HepG2 (cell line): ENCODE measurements at regions not wholly inside any gene's neighbourhood (a gene's known extent, or its start where the extent isn't known, plus 50 kb on each side); places are given as distances from the start of the nearest gene placed in this dataset.

ENCODE experiments used
- AKAP8 ChIP-seq: sonication (generic); formaldehyde crosslinking; IDR thresholded peaks from 2 replicates; pipeline ENCODE4 v1.5.1; 2020; ENCODE audit warnings: mild to moderate bottlenecking, missing genetic modification reagents
- ATRX ChIP-seq: sonication (generic); formaldehyde crosslinking; IDR thresholded peaks from 2 replicates; pipeline ENCODE4 v1.4.0; 2020; ENCODE audit warnings: missing genetic modification reagents, borderline replicate concordance
- ELF3 ChIP-seq: IDR thresholded peaks from 2 replicates; pipeline ENCODE4 v1.6.1; 2016; ENCODE audit warnings: missing genetic modification reagents, missing compliant biosample characterization
- FOXO1 ChIP-seq: sonication (generic); formaldehyde crosslinking; IDR thresholded peaks from 2 replicates; pipeline ENCODE4 v1.4.0; 2020; ENCODE audit warnings: missing genetic modification reagents
- HOXA3 ChIP-seq: sonication (generic); formaldehyde crosslinking; IDR thresholded peaks from 2 replicates; pipeline ENCODE4 v1.5.0; 2020; ENCODE audit warnings: missing genetic modification reagents
- KLF9 ChIP-seq: IDR thresholded peaks from 2 replicates; pipeline ENCODE4 v1.6.1; 2016; ENCODE audit warnings: low read depth
- MTF1 ChIP-seq: sonication (generic); formaldehyde crosslinking; IDR thresholded peaks from 2 replicates; pipeline ENCODE4 v1.5.0; 2020; ENCODE audit warnings: missing genetic modification reagents
- NR2C2 ChIP-seq: sonication (generic); formaldehyde crosslinking; IDR thresholded peaks from 2 replicates; pipeline ENCODE4 v1.4.0; 2020; ENCODE audit warnings: missing genetic modification reagents, mild to moderate bottlenecking, moderate library complexity, borderline replicate concordance
- SMARCE1 ChIP-seq: fragments of 450-650 bp; IDR thresholded peaks from 2 replicates; pipeline ENCODE4 v1.6.1; 2017; ENCODE audit warnings: borderline replicate concordance
- TMF1 ChIP-seq: sonication (generic); formaldehyde crosslinking; IDR thresholded peaks from 2 replicates; pipeline ENCODE4 v1.8.1; 2022; ENCODE audit warnings: low read depth, missing genetic modification reagents
- YY1 ChIP-seq: IDR thresholded peaks from 2 replicates; pipeline ENCODE4 v1.6.1; 2011; ENCODE audit warnings: low read length, low read depth, moderate library complexity, mild to moderate bottlenecking; ENCODE audit not compliant: insufficient read depth, insufficient replicate concordance
- ZKSCAN8 ChIP-seq: IDR thresholded peaks from 2 replicates; pipeline ENCODE4 v1.6.1; 2016; ENCODE audit warnings: borderline replicate concordance, missing genetic modification reagents, missing compliant biosample characterization
- ZNF747 ChIP-seq: sonication (generic); formaldehyde crosslinking; IDR thresholded peaks from 2 replicates; pipeline ENCODE4 v1.8.1; 2023; ENCODE audit warnings: missing genetic modification reagents, mild to moderate bottlenecking, borderline replicate concordance
- TF ChIP-seq, protein P1 (sequence below): sonication (generic); formaldehyde crosslinking; IDR thresholded peaks from 2 replicates; pipeline ENCODE4 v1.4.0; 2020; ENCODE audit warnings: missing genetic modification reagents
- TF ChIP-seq, protein P2 (sequence below): IDR thresholded peaks from 2 replicates; pipeline ENCODE4 v1.6.1; 2016; ENCODE audit warnings: low read depth, missing genetic modification reagents, missing compliant biosample characterization
- TF ChIP-seq, protein P3 (sequence below): sonication (generic); formaldehyde crosslinking; conservative IDR thresholded peaks from 2 replicates; pipeline ENCODE4 v1.4.0; 2020; ENCODE audit warnings: missing genetic modification reagents
- TF ChIP-seq, protein P4 (sequence below): sonication (generic); formaldehyde crosslinking; IDR thresholded peaks from 2 replicates; pipeline ENCODE4 v1.5.0; 2020; ENCODE audit warnings: missing genetic modification reagents, mild to moderate bottlenecking, borderline replicate concordance

DNA sequence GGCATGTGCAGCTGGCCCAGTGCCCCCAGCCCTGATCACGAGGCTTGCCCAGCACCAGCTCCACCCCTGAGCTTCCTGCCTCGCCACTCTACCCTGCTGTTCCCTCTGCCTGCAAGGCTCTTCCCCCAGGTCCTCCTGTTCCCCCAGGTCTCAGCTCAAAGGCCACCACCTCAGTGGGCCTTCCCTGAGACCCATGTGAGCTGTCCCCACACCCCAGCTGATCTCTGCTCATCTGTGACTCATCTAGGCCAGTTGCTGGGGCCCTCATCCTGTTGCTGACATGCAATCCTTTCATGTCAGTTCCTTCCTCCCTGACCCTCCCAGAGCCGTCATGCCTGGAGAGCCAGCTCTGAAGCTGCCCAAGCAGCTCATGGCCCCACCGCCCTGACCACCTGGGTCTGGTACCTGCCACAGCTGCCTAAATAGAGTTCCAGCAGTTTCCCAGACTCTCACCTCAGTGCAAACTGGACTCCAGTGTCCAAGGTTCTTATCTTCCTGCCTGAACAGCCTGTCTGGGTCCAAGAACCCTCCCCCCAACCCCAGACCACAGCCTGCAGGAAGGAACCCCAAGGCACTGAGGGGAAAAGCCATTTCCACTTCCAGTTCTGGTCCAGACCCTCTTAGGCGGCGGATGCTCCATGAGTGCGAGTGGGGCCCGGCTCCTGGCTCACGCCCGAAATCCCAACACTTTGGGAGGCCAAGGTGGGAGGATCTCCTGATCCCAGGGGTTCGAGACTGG, 116.6 kb upstream of the IQSEC1 start (continued):
- TF ChIP-seq, protein P1, sequence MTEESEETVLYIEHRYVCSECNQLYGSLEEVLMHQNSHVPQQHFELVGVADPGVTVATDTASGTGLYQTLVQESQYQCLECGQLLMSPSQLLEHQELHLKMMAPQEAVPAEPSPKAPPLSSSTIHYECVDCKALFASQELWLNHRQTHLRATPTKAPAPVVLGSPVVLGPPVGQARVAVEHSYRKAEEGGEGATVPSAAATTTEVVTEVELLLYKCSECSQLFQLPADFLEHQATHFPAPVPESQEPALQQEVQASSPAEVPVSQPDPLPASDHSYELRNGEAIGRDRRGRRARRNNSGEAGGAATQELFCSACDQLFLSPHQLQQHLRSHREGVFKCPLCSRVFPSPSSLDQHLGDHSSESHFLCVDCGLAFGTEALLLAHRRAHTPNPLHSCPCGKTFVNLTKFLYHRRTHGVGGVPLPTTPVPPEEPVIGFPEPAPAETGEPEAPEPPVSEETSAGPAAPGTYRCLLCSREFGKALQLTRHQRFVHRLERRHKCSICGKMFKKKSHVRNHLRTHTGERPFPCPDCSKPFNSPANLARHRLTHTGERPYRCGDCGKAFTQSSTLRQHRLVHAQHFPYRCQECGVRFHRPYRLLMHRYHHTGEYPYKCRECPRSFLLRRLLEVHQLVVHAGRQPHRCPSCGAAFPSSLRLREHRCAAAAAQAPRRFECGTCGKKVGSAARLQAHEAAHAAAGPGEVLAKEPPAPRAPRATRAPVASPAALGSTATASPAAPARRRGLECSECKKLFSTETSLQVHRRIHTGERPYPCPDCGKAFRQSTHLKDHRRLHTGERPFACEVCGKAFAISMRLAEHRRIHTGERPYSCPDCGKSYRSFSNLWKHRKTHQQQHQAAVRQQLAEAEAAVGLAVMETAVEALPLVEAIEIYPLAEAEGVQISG (CRISPR knock-in tag): peak; percentile 25; the same call in 1 of the 2 replicates
- TF ChIP-seq ZNF747 (CRISPR knock-in tag) (no peak), SMARCE1 (no peak), FOXO1 (peak; percentile 88), TMF1 (no peak), HOXA3 (peak; percentile 53; the same call in 1 of the 2 replicates), YY1 (no peak), KLF9 (peak; percentile 47; the same call in 1 of the 2 replicates), ELF3 (peak; percentile 96), NR2C2 (peak; percentile 21; the same call in 1 of the 2 replicates), AKAP8 (CRISPR knock-in tag) (no peak), ZKSCAN8 (CRISPR knock-in tag) (no peak), MTF1 (no peak), ATRX (CRISPR knock-in tag) (no peak)
- TF ChIP-seq, protein P2, sequence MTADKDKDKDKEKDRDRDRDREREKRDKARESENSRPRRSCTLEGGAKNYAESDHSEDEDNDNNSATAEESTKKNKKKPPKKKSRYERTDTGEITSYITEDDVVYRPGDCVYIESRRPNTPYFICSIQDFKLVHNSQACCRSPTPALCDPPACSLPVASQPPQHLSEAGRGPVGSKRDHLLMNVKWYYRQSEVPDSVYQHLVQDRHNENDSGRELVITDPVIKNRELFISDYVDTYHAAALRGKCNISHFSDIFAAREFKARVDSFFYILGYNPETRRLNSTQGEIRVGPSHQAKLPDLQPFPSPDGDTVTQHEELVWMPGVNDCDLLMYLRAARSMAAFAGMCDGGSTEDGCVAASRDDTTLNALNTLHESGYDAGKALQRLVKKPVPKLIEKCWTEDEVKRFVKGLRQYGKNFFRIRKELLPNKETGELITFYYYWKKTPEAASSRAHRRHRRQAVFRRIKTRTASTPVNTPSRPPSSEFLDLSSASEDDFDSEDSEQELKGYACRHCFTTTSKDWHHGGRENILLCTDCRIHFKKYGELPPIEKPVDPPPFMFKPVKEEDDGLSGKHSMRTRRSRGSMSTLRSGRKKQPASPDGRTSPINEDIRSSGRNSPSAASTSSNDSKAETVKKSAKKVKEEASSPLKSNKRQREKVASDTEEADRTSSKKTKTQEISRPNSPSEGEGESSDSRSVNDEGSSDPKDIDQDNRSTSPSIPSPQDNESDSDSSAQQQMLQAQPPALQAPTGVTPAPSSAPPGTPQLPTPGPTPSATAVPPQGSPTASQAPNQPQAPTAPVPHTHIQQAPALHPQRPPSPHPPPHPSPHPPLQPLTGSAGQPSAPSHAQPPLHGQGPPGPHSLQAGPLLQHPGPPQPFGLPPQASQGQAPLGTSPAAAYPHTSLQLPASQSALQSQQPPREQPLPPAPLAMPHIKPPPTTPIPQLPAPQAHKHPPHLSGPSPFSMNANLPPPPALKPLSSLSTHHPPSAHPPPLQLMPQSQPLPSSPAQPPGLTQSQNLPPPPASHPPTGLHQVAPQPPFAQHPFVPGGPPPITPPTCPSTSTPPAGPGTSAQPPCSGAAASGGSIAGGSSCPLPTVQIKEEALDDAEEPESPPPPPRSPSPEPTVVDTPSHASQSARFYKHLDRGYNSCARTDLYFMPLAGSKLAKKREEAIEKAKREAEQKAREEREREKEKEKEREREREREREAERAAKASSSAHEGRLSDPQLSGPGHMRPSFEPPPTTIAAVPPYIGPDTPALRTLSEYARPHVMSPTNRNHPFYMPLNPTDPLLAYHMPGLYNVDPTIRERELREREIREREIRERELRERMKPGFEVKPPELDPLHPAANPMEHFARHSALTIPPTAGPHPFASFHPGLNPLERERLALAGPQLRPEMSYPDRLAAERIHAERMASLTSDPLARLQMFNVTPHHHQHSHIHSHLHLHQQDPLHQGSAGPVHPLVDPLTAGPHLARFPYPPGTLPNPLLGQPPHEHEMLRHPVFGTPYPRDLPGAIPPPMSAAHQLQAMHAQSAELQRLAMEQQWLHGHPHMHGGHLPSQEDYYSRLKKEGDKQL (CRISPR knock-in tag): 0 out of 2 replicates have a peak, but pooled peaks have one; percentile 23
- TF ChIP-seq, protein P3, sequence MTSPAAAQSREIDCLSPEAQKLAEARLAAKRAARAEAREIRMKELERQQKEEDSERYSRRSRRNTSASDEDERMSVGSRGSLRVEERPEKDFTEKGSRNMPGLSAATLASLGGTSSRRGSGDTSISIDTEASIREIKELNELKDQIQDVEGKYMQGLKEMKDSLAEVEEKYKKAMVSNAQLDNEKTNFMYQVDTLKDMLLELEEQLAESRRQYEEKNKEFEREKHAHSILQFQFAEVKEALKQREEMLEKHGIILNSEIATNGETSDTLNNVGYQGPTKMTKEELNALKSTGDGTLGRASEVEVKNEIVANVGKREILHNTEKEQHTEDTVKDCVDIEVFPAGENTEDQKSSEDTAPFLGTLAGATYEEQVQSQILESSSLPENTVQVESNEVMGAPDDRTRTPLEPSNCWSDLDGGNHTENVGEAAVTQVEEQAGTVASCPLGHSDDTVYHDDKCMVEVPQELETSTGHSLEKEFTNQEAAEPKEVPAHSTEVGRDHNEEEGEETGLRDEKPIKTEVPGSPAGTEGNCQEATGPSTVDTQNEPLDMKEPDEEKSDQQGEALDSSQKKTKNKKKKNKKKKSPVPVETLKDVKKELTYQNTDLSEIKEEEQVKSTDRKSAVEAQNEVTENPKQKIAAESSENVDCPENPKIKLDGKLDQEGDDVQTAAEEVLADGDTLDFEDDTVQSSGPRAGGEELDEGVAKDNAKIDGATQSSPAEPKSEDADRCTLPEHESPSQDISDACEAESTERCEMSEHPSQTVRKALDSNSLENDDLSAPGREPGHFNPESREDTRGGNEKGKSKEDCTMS (CRISPR knock-in tag): no peak
- TF ChIP-seq, protein P4, sequence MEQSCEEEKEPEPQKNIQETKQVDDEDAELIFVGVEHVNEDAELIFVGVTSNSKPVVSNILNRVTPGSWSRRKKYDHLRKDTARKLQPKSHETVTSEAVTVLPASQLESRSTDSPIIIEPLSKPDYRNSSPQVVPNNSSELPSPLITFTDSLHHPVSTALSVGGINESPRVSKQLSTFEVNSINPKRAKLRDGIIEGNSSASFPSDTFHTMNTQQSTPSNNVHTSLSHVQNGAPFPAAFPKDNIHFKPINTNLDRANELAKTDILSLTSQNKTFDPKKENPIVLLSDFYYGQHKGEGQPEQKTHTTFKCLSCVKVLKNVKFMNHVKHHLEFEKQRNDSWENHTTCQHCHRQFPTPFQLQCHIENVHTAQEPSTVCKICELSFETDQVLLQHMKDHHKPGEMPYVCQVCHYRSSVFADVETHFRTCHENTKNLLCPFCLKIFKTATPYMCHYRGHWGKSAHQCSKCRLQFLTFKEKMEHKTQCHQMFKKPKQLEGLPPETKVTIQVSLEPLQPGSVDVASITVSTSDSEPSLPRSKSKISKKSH: no peak
